HG03135 (cell line): ENCODE measurements at regions not wholly inside any gene's neighbourhood (a gene's known extent, or its start where the extent isn't known, plus 50 kb on each side); places are given as distances from the start of the nearest gene placed in this dataset.
"Not testable (repeated sequence)": the region's sequence is repeated elsewhere in the genome, so short reads cannot be mapped to it uniquely, and the experiment has no call there.

Experiments
- ATAC-seq: cut with Tn5 transposase; IDR thresholded peaks from one replicate; pipeline ENCODE4 v1.9.1; 2021; ENCODE audit warnings: mild to moderate bottlenecking, moderate library complexity; ENCODE audit not compliant: unreplicated experiment

GRCh38 chr18:2139691-2140090 is 431.6 kb downstream of the METTL4 start:
- no peak for ATAC-seq

- no peak for ATAC-seq
These were observed 427.7 kb downstream of the METTL4 start for GRCh38 chr18:2143636-2144035.

- ATAC-seq = no peak
These were observed 426.5 kb downstream of the METTL4 start for GRCh38 chr18:2144811-2145210.

GRCh38 chr18:2146092-2146491 is 425.2 kb downstream of the METTL4 start:
- no peak for ATAC-seq

GRCh38 chr18:2146754-2147153 is 424.6 kb downstream of the METTL4 start:
- ATAC-seq = no peak

- no peak for ATAC-seq
These were observed 423.7 kb downstream of the METTL4 start for GRCh38 chr18:2147476-2148230.

- ATAC-seq = no peak
These were observed 422.5 kb downstream of the METTL4 start for GRCh38 chr18:2148823-2149222.

GRCh38 chr18:2150566-2150965 is 420.7 kb downstream of the METTL4 start:
- no peak for ATAC-seq

GRCh38 chr18:2154278-2154677 is 417.0 kb downstream of the METTL4 start:
- ATAC-seq = no peak

GRCh38 chr18:2164644-2165550 is 406.4 kb downstream of the METTL4 start:
- ATAC-seq = no peak

GRCh38 chr18:2166876-2167275 is 404.4 kb downstream of the METTL4 start:
- ATAC-seq = not testable (repeated sequence)

- no peak for ATAC-seq
These were observed 403.3 kb downstream of the METTL4 start for GRCh38 chr18:2168022-2168421.

GRCh38 chr18:2169656-2170055 is 401.6 kb downstream of the METTL4 start:
- ATAC-seq = no peak

GRCh38 chr18:2171840-2172625 is 399.3 kb downstream of the METTL4 start:
- no peak for ATAC-seq

- no peak for ATAC-seq
These were observed 398.4 kb downstream of the METTL4 start for GRCh38 chr18:2172881-2173280.

- ATAC-seq = no peak
These were observed 397.8 kb downstream of the METTL4 start for GRCh38 chr18:2173486-2173885.

GRCh38 chr18:2178036-2178435 is 393.3 kb downstream of the METTL4 start:
- ATAC-seq = no peak

- ATAC-seq = no peak
These were observed 391.7 kb downstream of the METTL4 start for GRCh38 chr18:2179498-2180183.

GRCh38 chr18:2180586-2180985 is 390.7 kb downstream of the METTL4 start:
- ATAC-seq = no peak

GRCh38 chr18:2183432-2183831 is 387.9 kb downstream of the METTL4 start:
- no peak for ATAC-seq

GRCh38 chr18:2186967-2187366 is 384.3 kb downstream of the METTL4 start:
- no peak for ATAC-seq
